GM21367 (cell line): ENCODE measurements at regions not wholly inside any gene's neighbourhood (a gene's known extent, or its start where the extent isn't known, plus 50 kb on each side); places are given as distances from the start of the nearest gene placed in this dataset.

Experiments
- ATAC-seq: cut with Tn5 transposase; IDR thresholded peaks from one replicate; pipeline ENCODE4 v1.9.1; 2021; ENCODE audit not compliant: unreplicated experiment

DNA sequence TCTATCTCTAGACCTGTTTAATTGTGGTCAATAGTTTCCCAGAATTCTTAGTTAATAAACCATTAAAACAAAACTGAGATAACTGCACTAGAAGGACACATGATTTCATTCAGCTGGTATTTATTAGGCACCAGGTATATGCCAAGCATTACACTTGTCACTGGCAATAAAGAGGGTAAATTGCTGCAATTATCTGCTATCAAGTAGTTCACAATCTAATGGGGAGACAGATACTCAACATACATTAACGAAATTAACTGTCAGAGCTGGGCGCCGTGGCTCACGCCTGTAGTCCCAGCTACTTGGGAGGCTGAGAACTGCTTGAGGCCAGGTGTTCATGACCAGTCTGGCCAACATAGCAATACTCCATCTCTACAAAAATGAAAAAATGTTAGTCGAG lies 71.7 kb upstream of the WIPF1 start:
- no peak for ATAC-seq

DNA sequence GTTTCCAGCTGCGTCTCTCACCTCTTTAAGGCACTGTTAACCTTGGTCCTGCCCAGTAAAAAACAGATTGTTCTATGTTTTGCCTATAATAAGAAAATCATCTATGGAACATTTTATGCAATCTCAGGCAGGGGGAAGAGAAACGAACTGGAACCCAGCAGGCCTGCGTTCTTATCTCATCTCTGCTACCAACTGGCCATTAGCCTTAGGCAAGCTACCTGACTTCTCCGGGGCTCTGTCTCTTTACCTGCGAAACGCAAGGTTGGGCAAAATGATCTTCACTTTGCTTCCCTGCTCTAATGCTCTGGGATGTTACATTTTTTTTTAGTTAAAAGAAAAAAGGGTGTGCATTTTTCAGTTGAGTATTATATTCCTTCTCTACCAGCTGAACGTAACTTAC lies 70.5 kb upstream of the WIPF1 start:
- no peak for ATAC-seq

DNA sequence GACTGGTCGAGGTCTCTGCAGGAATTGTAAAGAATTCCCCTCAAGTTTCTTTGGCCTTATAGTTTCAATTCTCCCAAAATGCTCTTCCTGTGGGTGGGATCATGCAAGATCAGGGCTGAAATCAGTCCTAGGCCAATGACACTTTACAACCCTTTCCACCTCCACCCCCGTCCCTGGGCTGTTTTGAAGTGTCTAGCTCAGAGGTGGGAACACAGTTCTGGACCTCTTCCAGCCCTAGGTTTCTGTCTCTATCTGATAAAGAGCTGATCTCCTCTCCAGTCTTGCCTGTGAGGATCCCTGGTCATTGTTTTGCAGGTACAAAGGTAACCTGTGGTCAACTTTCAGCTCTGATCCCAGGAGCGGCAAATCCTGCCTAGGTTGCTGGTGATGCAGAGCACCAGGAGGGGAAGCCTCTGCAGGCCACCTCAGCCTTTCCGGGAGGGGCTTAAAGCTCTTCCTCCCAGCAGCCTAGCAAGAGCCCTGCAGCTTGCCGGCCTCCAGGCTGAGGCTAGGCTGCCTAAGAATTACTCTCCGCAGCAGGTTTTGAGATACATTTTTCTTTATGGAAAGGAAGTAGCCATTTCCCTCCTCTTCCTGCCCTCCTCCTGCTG lies 69.8 kb upstream of the WIPF1 start:
- ATAC-seq = no peak

DNA sequence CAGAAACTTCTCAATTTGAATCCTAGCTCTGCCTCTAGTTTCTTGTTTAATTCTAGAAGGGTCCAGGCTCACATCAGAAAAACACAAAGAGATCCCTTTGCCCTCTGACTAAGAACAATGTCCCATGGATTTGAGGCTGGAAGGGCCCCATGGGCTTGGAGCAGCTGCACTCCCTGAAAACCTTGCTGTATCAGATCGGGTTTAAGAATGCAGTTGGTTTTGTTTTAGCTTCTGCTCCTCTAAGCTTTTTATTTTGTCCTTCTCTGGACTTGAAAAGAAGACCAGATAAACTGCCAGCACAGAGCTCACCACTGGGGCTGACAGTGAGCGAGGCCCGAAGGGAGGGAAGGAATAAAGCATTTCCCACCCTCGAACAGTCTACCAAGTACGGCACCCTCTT lies 69.2 kb upstream of the WIPF1 start:
- no peak for ATAC-seq

DNA sequence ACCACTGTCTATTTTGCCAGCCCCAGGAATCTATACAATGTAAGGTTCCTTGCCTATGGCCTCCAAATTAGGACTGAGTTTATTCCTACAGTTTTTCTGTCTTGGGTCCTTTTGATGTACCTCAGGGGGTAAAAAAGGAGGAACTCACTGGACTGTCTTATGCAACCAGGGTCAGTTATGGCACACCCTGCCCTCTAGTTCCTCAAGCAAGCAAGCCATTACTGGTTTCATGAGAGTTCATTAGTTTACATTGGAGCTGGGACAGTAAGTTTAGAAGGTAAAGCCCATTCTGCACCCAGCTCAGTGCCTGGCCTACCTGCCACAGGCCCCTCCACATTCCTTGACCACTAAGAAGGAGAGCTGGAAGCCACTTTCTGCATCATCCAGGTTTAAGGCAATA lies 68.7 kb upstream of the WIPF1 start:
- no peak for ATAC-seq

DNA sequence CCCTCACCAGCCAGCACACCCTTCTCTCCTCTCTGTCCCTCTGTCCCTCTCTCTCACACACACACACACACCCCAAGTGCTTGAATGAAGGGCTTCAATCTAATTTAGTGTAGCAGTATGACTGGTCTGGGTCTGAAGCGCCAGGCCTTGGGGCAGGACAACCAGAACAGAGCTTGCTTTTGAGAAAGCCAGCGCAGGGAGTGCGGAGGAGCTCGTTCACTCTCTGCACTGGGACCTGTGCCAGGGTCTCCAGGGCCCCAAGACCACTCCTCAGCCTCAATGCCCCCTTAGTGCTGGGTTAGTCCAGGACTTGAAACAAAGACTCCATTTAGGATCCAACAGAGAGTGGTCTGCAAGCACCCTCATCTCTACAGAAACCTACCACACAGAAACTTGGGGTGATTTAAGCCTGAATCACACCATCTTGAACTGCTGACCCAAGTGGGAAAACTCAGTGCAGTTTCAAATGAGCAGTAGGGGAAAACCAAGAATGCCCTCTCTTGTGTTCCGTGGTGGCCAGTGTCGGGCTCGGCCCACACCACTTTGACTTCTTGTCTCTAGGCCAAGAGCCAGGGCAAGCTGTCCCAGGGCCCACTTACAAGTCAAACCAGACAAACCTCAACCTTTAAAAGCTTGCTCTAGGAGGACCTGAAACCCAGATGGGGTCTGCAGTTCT lies 66.6 kb upstream of the WIPF1 start:
- no peak for ATAC-seq

DNA sequence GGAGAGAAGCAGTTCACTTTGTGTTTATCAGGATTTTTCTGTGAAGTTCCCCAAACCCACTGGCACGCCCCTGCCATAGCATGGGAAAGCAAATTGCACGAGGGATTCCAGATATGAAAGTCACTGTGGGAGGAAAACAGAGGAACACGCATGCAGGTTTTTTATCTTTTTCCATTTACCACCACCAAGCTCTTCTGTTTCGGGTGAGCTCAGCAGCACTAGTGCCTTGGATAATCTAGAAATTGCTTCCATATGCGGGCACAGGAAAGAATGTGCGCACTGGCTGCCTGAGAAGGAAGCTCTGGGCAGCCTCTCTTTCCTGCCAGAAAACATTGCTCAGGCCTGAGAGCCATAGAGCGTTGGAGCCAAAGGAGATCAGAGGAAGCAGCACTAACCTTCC lies 65.9 kb upstream of the WIPF1 start:
- no peak for ATAC-seq

DNA sequence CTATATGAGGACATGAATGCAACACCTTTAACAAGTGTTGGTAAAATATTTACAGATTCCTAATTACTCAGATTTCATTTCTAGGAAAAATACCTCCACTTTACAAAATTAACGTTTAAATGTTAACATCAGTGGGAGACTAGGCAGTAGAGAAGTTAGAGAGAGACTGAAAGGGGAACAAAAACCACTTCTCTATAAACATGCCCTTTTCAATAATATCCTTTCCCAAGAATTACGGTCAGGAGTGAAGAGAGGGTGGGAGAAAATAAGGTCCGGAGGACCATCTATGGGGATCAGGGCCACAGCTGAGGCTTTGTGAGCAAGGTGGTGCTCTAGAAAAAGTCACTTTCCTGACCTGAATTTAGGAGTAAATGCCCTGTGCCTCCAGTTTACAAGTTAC lies 65.3 kb upstream of the WIPF1 start:
- no peak for ATAC-seq

DNA sequence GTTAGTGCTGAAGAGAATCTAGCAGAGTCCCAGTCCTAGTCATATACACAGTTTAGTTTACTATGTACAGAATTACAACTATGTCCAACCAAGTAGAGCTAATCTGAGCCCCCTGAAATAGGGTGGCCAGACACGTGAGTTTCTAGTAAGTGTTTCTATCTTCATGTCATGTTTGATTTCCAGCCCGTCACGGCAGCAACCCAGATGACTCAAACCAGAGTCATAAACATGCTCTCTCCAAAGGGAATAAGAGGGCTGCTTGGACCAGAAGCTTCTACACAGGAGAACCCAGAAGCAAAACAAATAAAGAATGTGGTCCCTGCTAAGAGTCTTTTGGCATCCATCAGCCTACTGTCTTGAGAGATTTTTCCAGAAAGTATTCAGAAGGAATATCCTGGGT lies 64.9 kb upstream of the WIPF1 start:
- no peak for ATAC-seq

DNA sequence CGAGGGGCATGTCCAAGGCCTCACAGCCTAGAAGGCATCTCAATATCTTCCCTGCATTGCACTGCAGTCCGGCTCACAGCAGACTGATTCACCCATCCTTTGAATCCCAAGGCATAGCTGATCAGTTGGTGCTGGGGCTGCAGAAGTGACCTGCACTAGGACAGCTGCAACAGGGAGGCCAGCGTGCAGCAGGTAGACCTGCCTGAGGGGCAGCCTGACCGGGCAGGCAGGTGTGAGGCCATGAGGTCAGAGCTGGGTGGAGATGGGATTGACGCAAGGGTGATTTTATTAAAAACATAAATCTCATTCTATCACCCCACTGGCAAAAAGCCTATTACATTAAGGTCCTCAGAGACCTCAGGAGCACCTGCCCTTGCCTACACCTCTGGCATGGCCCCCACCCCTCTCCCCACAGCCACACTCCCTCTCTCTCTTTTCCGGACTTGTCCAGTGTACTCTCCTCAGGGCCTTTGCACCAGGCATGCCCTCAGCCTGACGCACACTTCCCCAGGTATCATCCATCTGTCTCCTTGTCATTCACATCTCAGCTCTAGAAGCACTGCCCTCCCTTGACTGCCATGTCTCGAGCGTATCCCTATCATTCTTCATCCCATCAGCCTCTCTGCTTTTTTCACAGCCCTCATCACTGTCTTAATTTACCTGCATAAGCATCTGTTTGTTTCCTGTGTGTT lies 63.5 kb upstream of the WIPF1 start:
- no peak for ATAC-seq

DNA sequence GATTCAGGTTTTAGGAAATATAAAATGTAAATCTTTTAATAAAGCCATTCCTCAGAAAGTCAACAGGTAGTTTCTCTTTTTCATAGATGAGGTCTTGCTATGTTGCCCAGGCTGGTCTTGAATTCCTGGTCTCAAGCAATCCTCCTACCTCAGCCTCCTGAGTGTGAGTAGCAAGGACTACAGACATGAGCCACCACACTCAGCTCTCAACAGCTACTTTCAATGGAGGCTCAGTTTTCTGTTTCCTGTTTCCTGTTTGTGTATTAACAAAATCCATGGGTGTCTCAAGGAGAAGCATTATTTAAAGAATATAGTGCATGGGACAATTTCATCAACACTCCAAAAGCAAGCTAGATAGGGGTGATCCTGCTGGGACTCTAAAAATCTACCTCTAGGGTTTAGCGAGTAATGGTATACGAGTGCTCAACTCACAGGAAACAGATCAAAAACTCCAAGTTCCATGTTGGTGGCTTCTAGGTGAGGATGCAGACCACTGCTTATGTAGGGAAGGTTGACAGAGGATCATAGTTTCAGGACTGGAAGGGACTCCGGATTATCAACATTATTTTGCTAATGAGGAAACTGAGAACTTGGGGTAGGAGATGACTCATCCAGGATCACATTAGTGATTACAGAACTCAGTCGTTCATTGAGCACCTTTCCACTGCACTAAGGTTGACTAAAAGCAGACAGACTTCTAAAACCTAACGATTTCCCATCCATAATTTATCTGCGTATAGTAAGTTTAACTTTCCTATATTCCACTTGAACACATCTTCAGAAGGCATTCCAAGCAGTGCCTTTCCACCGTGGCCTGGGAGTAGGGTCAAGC lies 61.7 kb upstream of the WIPF1 start:
- no peak for ATAC-seq

DNA sequence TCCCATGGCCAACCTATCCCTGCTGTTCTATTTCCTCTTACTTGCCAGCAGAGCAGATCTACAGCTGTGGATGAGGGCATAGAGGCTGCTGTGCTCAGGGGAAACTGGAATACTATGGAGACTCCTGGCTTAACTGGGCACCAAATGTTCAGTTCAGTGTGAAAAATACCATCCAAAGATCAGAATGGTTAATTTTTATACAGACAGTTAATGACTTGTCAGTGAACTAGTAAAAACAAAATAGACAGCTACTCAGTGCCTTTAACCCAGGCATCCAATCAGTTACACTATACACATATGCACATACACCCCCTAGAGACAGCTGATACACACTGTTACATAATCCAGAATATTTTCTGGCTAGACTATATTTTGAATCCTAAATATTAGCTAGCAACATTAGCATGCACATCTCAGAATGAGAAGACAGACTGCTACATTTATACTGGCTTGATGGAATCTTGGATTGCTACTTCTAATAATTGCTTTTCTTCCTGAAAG lies 59.1 kb upstream of the WIPF1 start:
- ATAC-seq = no peak

DNA sequence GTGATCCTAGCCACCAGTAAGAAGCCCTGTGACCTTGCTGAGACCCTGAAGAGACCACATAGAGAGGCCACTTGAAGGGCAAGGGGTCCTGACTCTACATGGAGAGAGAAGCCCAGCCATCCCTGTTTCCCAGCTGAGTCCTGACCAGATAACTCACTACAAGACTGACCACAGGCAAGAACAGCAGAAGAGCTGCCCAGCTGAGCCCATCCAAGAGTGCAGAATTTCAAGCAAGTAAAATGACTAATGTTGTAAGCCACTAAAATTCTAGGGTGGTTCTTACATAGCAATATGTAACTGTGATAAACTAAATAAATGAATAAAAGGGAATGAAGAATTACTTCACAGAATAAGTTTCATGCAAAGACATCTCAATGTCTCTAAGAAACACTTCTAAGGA lies 58.4 kb upstream of the WIPF1 start:
- no peak for ATAC-seq

DNA sequence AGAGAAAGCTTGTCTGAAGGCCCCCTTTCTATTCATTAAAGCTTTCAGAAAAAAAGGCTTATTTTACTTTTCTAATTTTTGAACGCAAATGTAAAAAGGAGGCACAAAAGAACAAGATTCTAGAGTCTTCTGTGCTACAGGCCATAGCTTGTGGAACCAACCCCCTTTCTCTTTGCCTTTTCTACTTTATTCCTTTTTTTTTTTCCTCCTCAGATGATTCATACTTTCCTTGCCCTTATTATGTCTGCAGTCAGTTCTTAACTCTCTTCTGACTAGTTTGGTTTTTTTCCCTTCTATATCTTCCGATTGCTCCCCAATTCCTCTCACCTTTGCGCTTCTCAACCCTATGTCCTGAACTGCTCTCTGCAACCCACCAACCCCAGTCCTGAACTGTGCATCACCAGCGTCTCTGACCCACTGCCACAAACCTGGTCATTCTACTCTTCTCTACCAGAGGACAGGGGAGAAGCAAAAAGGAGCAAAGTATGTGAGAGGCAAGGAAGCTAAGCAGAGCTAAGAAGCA lies 56.9 kb upstream of the WIPF1 start:
- no peak for ATAC-seq

DNA sequence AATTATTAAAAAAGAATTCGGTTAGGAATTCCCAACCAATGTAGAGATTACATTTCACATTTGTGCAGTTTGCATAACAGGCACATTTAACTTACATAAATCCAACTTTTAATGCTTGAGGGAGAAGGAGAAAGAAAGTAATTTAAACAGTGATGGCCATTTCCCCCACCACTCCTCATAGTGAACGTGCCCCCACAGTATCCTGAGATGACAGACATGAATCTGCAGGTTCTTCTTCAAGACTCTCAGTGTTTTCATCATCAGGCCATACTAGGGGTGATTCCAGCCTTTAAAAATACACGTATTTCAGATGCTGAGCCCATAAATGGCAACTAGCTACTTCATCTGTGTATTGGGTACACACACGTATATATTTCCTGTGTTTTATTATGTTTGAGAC lies 51.3 kb upstream of the WIPF1 start:
- no peak for ATAC-seq
